A549 (cell line): ENCODE measurements at regions not wholly inside any gene's neighbourhood (a gene's known extent, or its start where the extent isn't known, plus 50 kb on each side); places are given as distances from the start of the nearest gene placed in this dataset.

Source experiments
- ATAC-seq, 2 experiments: fragments of 200-7000 bp in 1 of 2; fragments of >200 bp in 1 of 2; cut with Nextera tagmentation in 1 of 2; cut with Tn5 transposase in 1 of 2; 3 replicates each; pipeline versions ENCODE4 v1.8.0 to v1.9.1; 2018 to 2020; ENCODE audit warnings: mild to moderate bottlenecking in 1 of 2, moderate library complexity in 1 of 2
- CTCF ChIA-PET: fragments of 300-600 bp; sonication (Branson Sonifier 250); formaldehyde crosslinking; extraction: SDS; loops from one replicate; lab custom pipeline; 2021; ENCODE audit warnings: antibody characterized with exemption, inconsistent platforms; lab: Yijun Ruan, JAX
- POLR2A ChIA-PET: fragments of 350-600 bp; formaldehyde crosslinking; extraction: SDS; loops from one replicate; lab custom pipeline; 2021; ENCODE audit warnings: antibody characterized with exemption, inconsistent platforms; lab: Yijun Ruan, JAX
- DNase-seq, 2 experiments: peaks; one replicate each; pipeline versions ENCODE4 v3.0.0 to v3.0.0-alpha.2; 2011 to 2016; ENCODE audit warnings: low read depth in 1 of 2, low spot score in 1 of 2
- FAIRE-seq: peaks from 2 replicates; lab custom pipeline; 2011; peaks lifted over from hg19 to GRCh38; lab: Jason Lieb, UNC
- H3K27ac ChIP-seq, 2 experiments: fragments of >200 bp; sonication (Bioruptor Twin); formaldehyde crosslinking; 3 replicates each; pipeline ENCODE4 v1.5.1; 2016 to 2017
- H3K4me1 ChIP-seq: fragments of >200 bp; sonication (Bioruptor Twin); formaldehyde crosslinking; 3 replicates; pipeline ENCODE4 v1.6.1; 2016
- H3K4me2 ChIP-seq: fragments of >200 bp; sonication (Bioruptor Twin); formaldehyde crosslinking; 3 replicates; pipeline ENCODE4 v1.6.1; 2016
- H3K4me3 ChIP-seq: fragments of >200 bp; sonication (Bioruptor Twin); formaldehyde crosslinking; 3 replicates; pipeline ENCODE4 v1.5.1; 2016
- H3K9me3 ChIP-seq: fragments of >200 bp; sonication (Bioruptor Twin); formaldehyde crosslinking; 3 replicates; pipeline ENCODE4 v1.6.1; 2016
- CHD4 ChIP-seq: fragments of 200-600 bp; sonication (generic); IDR thresholded peaks from 2 replicates; pipeline ENCODE4 v1.6.1; 2016; ENCODE audit warnings: antibody characterized with exemption, mild to moderate bottlenecking, borderline replicate concordance
- EP300 ChIP-seq, 2 experiments: fragments of >200 bp; sonication (Bioruptor Twin); formaldehyde crosslinking; IDR thresholded peaks; 2 replicates in 1 of 2; 3 replicates in 1 of 2; pipeline ENCODE4 v1.6.1; 2016 to 2017
- ESRRA ChIP-seq: fragments of 150-350 bp; IDR thresholded peaks from 2 replicates; pipeline ENCODE4 v1.6.1; 2014; ENCODE audit warnings: mild to moderate bottlenecking, low read length, borderline replicate concordance
- FOSL2 ChIP-seq, 2 experiments: fragments of 450-650 bp in 1 of 2; fragments of >200 bp in 1 of 2; sonication (Bioruptor Twin) in 1 of 2; formaldehyde crosslinking; IDR thresholded peaks; 2 replicates each; pipeline versions ENCODE4 v1.5.0 to v1.6.1; 2016 to 2020; ENCODE audit warnings: mild to moderate bottlenecking in 1 of 2, moderate library complexity in 1 of 2
- HOXB5 ChIP-seq: fragments of 250-450 bp; sonication (Bioruptor Pico); IDR thresholded peaks from 2 replicates; pipeline ENCODE4 v1.5.0; 2020; ENCODE audit warnings: mild to moderate bottlenecking, moderate library complexity
- KDM1A ChIP-seq: fragments of 200-600 bp; sonication (generic); IDR thresholded peaks from 2 replicates; pipeline ENCODE4 v1.6.1; 2016; ENCODE audit warnings: low read depth, mild to moderate bottlenecking
- PHF8 ChIP-seq: fragments of 200-600 bp; sonication (generic); IDR thresholded peaks from 2 replicates; pipeline ENCODE4 v1.6.1; 2016; ENCODE audit warnings: low read depth, mild to moderate bottlenecking, antibody characterized with exemption, moderate library complexity, borderline replicate concordance
- POLR2A ChIP-seq: IDR thresholded peaks from 2 replicates; pipeline ENCODE4 v1.6.1; 2012; ENCODE audit warnings: mild to moderate bottlenecking, low read length
- POLR2AphosphoS2 ChIP-seq: conservative IDR thresholded peaks from 2 replicates; pipeline ENCODE4 v1.6.1; 2012; ENCODE audit warnings: low read length, improper control_type of control experiment, inconsistent platforms
- RCOR1 ChIP-seq: fragments of 150-350 bp; IDR thresholded peaks from 2 replicates; pipeline ENCODE4 v1.6.1; 2014; ENCODE audit warnings: antibody characterized with exemption, low read length, low read depth
- RNF2 ChIP-seq: fragments of 200-600 bp; sonication (generic); IDR thresholded peaks from 2 replicates; pipeline ENCODE4 v1.6.1; 2016; ENCODE audit warnings: low read depth, mild to moderate bottlenecking, antibody characterized with exemption, moderate library complexity, borderline replicate concordance
- ZC3H11A ChIP-seq: fragments of 450-650 bp; IDR thresholded peaks from 2 replicates; pipeline ENCODE4 v1.6.1; 2014; ENCODE audit warnings: antibody characterized with exemption, mild to moderate bottlenecking
- ZNF302 ChIP-seq: fragments of 250-450 bp; sonication (Bioruptor Pico); IDR thresholded peaks from 2 replicates; pipeline ENCODE4 v1.9.0; 2021; ENCODE audit warnings: inconsistent platforms, mild to moderate bottlenecking, moderate library complexity
- WGBS: methylation state at CpG from one replicate; pipeline ENCODE4 v1.1.6; 2017; ENCODE audit errors: missing lambda C conversion rate; 5-methylcytosine and 5-hydroxymethylcytosine counted together
- TF ChIP-seq, protein P1 (sequence below): IDR thresholded peaks from 2 replicates; pipeline ENCODE4 v1.6.1; 2012
- TF ChIP-seq, protein P2 (sequence below): fragments of >200 bp; sonication (Bioruptor Twin); formaldehyde crosslinking; IDR thresholded peaks from 2 replicates; pipeline ENCODE4 v1.6.1; 2016

DNA sequence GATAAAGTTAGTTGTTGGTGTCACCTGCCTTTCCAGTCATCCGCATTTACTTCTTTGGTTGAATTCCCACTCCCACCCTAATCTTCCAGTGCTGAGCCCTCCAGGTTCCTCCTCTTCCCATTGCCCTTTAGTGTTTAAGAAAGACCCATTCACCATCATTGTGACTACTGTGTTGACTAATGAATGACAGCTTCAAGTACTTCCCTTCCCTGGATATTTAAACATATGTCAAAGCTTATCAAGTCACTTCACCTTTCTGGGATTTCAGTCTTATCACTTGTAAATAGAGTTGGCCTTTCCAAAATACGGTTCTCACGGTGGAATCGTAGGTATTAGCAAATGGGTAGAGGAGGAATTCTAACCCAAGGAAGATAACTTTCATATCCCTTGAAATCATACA lies 201.6 kb upstream of the SVIL start (continued):
- TF ChIP-seq RCOR1, result no peak
- no peak for TF ChIP-seq CHD4
- TF ChIP-seq, protein P1, sequence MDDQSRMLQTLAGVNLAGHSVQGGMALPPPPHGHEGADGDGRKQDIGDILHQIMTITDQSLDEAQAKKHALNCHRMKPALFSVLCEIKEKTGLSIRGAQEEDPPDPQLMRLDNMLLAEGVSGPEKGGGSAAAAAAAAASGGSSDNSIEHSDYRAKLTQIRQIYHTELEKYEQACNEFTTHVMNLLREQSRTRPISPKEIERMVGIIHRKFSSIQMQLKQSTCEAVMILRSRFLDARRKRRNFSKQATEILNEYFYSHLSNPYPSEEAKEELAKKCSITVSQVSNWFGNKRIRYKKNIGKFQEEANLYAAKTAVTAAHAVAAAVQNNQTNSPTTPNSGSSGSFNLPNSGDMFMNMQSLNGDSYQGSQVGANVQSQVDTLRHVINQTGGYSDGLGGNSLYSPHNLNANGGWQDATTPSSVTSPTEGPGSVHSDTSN, result no peak
- no peak for TF ChIP-seq HOXB5
- TF ChIP-seq FOSL2 (IDR thresholded peaks at IDR 0.05), result no peak
- TF ChIP-seq FOSL2 (CRISPR knock-in tag; IDR thresholded peaks at IDR 0.05), result no peak

DNA sequence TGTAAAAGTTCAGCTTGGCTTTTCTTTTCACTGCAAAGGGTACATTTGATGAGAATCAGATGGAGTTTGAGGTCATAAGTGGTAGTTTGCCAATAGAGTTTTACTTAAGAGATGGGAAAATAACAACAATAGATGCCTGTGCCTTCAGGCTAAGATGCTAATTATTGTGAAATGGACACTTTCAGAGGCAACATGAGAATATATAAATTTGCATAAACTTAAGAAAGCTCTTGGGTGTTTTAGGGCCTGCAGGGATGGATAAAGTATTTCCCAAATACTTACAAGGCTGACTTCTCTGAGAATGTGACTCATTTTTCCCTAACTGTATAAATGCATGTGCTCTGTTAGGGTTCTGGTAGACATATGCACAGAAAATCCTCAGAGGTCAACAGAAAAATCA lies 200.3 kb upstream of the SVIL start:
- TF ChIP-seq EP300 (IDR thresholded peaks at IDR 0.05) (no peak), ZC3H11A (no peak), ESRRA (no peak)
- TF ChIP-seq, protein P2, sequence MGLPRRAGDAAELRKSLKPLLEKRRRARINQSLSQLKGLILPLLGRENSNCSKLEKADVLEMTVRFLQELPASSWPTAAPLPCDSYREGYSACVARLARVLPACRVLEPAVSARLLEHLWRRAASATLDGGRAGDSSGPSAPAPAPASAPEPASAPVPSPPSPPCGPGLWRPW, result no peak
- Histone ChIP-seq H3K9me3 (no peaks in the 10 kb centered on the region), H3K4me1 (no peaks in the 10 kb centered on the region), H3K4me3 (no peak overlapping the region), H3K4me2 (no peak overlapping the region), H3K27ac (no peak overlapping the region)
- no peak for DNase-seq
- no peak for ATAC-seq
- no peak for FAIRE-seq
- ChIA-PET CTCF (interaction anchor here (0.8 to 1.5 kb wide), 4 partner anchors 10 to 24 kb away, joined by 3 to 9 read pairs (median 3); no protein-coding TSS in a partner anchor), POLR2A (no interaction called here)

DNA sequence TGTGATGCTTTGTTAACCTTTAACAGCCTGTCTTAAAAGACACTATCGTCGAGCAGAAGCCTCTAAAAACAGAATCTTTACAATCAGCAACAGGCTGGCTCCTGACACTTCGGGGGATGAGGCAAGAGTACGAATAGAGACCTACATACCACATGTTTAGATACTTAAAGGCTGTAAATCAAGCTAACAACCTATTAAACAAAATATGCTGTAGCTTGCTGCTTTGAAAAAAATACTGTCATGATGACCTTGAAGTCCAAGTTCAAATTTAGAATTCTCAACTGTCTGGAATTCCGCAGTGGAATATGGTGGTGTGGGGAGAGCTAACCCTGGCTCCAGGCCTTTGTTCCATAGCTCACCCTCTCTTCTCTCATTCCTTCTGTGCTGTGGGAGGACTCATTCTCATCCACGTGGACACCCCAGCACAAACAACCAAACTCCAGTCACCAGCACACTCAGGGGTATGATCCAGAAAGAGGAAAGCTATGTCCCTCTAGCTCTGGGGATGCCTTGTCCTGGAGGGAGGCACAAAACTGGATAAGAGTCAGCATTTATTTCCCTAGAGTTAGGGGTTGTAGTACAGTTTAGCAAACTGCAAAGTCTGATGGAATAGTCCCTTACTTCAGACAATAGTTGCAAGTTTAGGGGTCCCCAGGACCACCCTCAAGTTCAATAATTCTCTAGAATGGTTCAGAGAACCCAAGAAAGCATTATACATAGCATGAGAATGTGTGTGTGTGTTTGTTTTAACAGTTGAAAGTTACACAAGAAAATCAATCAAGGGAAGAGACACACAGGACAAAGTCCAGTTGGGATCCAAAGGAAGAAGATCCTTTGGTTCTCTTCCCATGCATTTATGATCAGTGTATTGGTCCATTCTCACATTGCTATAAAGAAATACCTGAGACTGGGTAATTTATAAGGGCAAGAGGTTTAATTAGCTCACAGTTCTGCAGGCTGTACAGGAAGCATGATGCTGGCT lies 196.1 kb upstream of the SVIL start:
- Histone ChIP-seq H3K27ac (no peak overlapping the region), H3K4me1 (no peaks in the 10 kb centered on the region), H3K9me3 (no peaks in the 10 kb centered on the region), H3K4me2 (no peak overlapping the region), H3K4me3 (no peak overlapping the region)
- TF ChIP-seq CHD4 (no peak), RNF2 (no peak), PHF8 (no peak), HOXB5 (no peak), POLR2A (no peak)
- no peak for DNase-seq
- POLR2A ChIA-PET, result no interaction called here
- CTCF ChIA-PET, result interaction anchor here (0.6 to 0.9 kb wide), 2 partner anchors 20 to 444 kb away, joined by 3 read pairs; no protein-coding TSS in a partner anchor
- 50% methylated on average over 6 of the region's 6 CpGs for WGBS
- no peak for ATAC-seq
- FAIRE-seq, result no peak

DNA sequence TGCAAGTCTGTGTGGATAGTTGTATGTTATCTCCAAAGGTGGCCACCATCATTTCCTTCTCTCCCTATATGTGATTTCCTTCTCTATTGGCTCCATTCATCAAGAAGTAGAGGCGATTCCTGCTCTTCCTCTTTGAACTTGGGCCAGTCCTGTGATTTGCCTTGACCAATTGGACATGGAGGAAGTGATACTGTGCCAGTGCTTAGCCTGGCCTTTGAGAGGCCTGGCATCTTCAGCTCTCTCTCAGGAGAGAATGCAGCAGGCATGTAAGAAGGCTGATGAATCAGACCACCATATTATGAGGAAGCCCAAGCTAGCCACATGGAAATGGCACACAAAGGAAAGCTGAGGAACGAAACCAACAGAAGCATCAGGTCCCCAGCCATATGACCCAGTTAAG lies 195.0 kb upstream of the SVIL start:
- Histone ChIP-seq H3K4me1 (no peaks in the 10 kb centered on the region), H3K4me3 (no peak overlapping the region), H3K4me2 (no peak overlapping the region), H3K27ac (no peak overlapping the region), H3K9me3 (no peaks in the 10 kb centered on the region)
- TF ChIP-seq, protein P2, result no peak
- TF ChIP-seq POLR2AphosphoS2 (no peak), ZNF302 (CRISPR knock-in tag) (no peak), FOSL2 (IDR thresholded peaks at IDR 0.05) (no peak), FOSL2 (CRISPR knock-in tag; IDR thresholded peaks at IDR 0.05) (no peak), KDM1A (no peak)
- WGBS, result 53% methylated on average over 2 of the region's 2 CpGs
- ChIA-PET CTCF (interaction anchor here (0.8 to 1.1 kb wide), 3 partner anchors 9 to 29 kb away, joined by 3 read pairs; no protein-coding TSS in a partner anchor), POLR2A (no interaction called here)
- ATAC-seq, result no peak
- no peak for FAIRE-seq
- DNase-seq, result no peak
